Effector memory CD8-positive, alpha-beta T cell (primary cell): ENCODE measurements at regions not wholly inside any gene's neighbourhood (a gene's known extent, or its start where the extent isn't known, plus 50 kb on each side); places are given as distances from the start of the nearest gene placed in this dataset.

Source experiments
- ATAC-seq: fragments of 150-1000 bp; cut with Tn5 transposase; replicated peaks from 2 replicates; pipeline ENCODE4 v1.10.0; 2021; ENCODE audit warnings: mild to moderate bottlenecking, moderate library complexity
- DNase-seq, 3 experiments: peaks; one replicate each; pipeline ENCODE4 v3.0.0; 2021
- H3K27ac Mint-ChIP-seq, 2 donors: one replicate each; pipeline ENCODE4 v1.8.0; 2022; ENCODE audit warnings: mild to moderate bottlenecking in 2 of 2, mixed read lengths in 2 of 2, moderate library complexity in 2 of 2
- H3K27me3 Mint-ChIP-seq, 2 donors: one replicate each; pipeline ENCODE4 v1.8.0; 2022; ENCODE audit warnings: mixed read lengths in 2 of 2
- H3K36me3 Mint-ChIP-seq: one replicate; pipeline ENCODE4 v1.8.0; 2022; ENCODE audit warnings: mild to moderate bottlenecking, moderate library complexity, mixed read lengths; ENCODE audit not compliant: insufficient read depth
- H3K4me1 Mint-ChIP-seq, 2 donors: one replicate each; pipeline ENCODE4 v1.8.0; 2022; ENCODE audit warnings: low read depth in 2 of 2, mixed read lengths in 2 of 2
- H3K4me3 Mint-ChIP-seq, 2 donors: one replicate each; pipeline ENCODE4 v1.8.0; 2022; ENCODE audit warnings: mild to moderate bottlenecking in 2 of 2, mixed read lengths in 2 of 2, moderate library complexity in 2 of 2
- H3K9me3 Mint-ChIP-seq, 2 donors: one replicate each; pipeline ENCODE4 v1.8.0; 2022; ENCODE audit warnings: mixed read lengths in 2 of 2

GRCh38 chr15:100725121-100726069 lies 123.0 kb downstream of the ASB7 start:
- peaks cover 10 to 26% of the 10 kb centered on the region in 2 donors for H3K27me3 Mint-ChIP-seq
- ATAC-seq (no peak), DNase-seq (no peak)
- H3K4me1 Mint-ChIP-seq, result no peaks in the 10 kb centered on the region
- no peaks in the 10 kb centered on the region for H3K9me3 Mint-ChIP-seq
- H3K27ac Mint-ChIP-seq, result no peak overlapping the region
- peaks cover 3% of the 10 kb centered on the region for H3K36me3 Mint-ChIP-seq
- no peak overlapping the region for H3K4me3 Mint-ChIP-seq

DNA sequence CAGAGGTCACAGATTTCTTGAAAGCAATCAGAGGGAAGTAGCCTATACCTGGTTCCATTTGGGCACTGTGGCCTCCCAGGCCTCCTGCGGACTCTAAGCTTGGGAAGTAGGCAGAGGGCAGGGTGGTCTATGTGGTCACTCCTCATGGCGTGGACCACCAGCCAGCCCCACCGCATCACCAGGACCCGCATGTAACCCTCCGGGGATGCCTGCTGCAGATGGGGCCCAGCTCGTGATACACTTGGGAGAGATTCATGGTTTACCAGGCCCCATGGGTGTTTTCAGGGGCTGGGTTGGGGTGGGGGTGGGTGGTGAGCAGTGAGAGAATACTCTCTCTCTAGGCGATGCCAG lies 123.7 kb downstream of the ASB7 start:
- ATAC-seq (no peak), DNase-seq (no peak)
- Mint-ChIP-seq H3K4me1 (no peaks in the 10 kb centered on the region), H3K27ac (no peak overlapping the region), H3K4me3 (no peak overlapping the region), H3K27me3 (peaks cover 15 to 27% of the 10 kb centered on the region in 2 donors), H3K36me3 (peaks cover 3% of the 10 kb centered on the region), H3K9me3 (no peaks in the 10 kb centered on the region)

DNA sequence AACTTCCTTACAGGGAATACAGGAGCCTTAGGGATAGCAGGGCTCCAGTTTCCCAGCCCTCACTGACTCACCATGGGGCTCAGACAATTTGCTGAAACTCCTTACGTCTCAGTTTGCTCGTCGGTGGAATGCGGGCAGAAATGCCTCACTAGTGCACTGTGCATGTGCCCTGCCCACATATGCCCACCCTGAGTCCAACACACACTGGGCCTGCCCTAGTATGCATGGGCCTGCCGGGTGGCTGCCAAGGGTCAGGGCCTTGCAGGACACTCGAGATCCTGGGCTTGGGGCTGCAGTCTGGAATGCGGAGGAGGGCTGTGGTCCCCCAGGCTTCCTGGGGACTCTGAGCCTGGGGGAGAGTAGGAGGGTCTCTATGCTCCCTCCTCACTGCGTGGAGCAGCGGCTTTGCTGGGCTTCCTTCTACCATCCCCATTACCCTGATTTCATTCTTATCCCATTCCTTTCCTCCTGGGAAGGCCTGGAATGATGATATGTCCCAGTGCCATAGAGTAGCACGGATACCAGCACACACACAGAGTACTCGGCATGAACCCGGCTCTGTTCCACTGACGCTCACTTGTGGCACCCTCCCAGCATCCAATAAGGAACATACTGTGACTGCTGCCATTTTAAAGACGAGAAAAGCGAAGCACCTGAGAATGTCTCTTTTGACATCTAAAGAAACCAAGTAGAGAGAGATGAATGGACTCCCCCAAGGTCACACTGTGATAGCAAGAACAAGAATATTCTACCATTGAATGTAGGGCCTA lies 124.2 kb downstream of the ASB7 start:
- Mint-ChIP-seq H3K4me1 (no peaks in the 10 kb centered on the region), H3K9me3 (no peaks in the 10 kb centered on the region), H3K27me3 (peaks cover 15 to 29% of the 10 kb centered on the region in 2 donors), H3K36me3 (peaks cover 3% of the 10 kb centered on the region), H3K4me3 (no peak overlapping the region), H3K27ac (no peak overlapping the region)
- no peak for ATAC-seq
- DNase-seq, result no peak

GRCh38 chr15:100727291-100727851 lies 125.0 kb downstream of the ASB7 start:
- Mint-ChIP-seq H3K36me3 (peaks cover 3% of the 10 kb centered on the region), H3K4me1 (no peaks in the 10 kb centered on the region), H3K4me3 (no peak overlapping the region), H3K27me3 (peaks cover 15 to 33% of the 10 kb centered on the region in 2 donors), H3K9me3 (no peaks in the 10 kb centered on the region), H3K27ac (no peak overlapping the region)
- no peak for DNase-seq
- no peak for ATAC-seq

- H3K4me1 Mint-ChIP-seq, result no peaks in the 10 kb centered on the region
- DNase-seq, result no peak
- no peak for ATAC-seq
- H3K36me3 Mint-ChIP-seq, result peaks cover 3% of the 10 kb centered on the region
- no peak overlapping the region for H3K4me3 Mint-ChIP-seq
- peaks cover 6 to 36% of the 10 kb centered on the region in 2 donors for H3K27me3 Mint-ChIP-seq
- H3K9me3 Mint-ChIP-seq, result no peaks in the 10 kb centered on the region
- H3K27ac Mint-ChIP-seq, result no peak overlapping the region
Observed at GRCh38 chr15:100728371-100729201, 126.2 kb downstream of the ASB7 start.

DNA sequence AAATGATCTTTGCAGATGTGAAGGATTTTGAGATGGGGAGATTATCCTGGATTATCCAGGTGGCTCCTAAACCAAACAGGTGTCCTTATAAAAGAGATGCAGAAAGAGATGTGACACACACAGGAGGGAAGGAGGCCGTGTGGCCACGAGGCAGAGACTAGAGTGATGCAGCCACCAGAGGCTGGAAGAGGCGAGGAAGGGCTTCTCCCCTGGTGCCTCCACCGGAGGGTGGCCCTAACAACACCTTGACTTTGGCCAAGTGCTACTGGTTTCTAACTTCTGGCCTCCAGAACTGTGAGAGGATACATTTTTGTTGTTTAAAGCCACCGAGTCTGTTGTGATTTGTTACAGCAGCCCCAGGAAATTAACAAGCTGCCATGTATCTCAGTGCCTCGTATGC lies 127.1 kb downstream of the ASB7 start:
- no peak for ATAC-seq
- Mint-ChIP-seq H3K4me1 (no peaks in the 10 kb centered on the region), H3K27me3 (peaks cover 12 to 38% of the 10 kb centered on the region in 2 donors), H3K27ac (no peak overlapping the region), H3K36me3 (peaks cover 3% of the 10 kb centered on the region), H3K4me3 (no peak overlapping the region), H3K9me3 (peaks cover 1 to 7% of the 10 kb centered on the region in 2 donors)
- DNase-seq, result no peak

DNA sequence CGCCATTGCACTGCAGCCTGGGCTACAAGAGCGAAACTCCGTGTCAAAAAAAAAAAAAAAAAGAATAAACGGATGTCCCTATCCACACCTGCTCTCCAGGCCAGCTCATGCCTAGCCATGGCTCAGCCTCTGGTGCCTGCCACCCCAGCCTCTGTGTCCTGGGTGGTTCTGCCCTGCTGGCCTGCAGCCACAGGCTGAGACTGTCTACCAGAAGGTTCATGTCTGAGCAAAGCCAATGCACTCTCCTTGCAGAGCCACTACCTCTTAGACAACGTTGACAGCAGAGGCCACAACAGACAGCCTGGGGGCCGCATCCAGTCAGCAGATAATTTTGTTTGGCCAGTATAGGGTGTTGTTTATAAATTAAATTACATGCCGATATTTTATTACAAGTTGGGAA lies 127.7 kb downstream of the ASB7 start:
- ATAC-seq (no peak), DNase-seq (no peak)
- no peaks in the 10 kb centered on the region for H3K4me1 Mint-ChIP-seq
- no peak overlapping the region for H3K4me3 Mint-ChIP-seq
- H3K27ac Mint-ChIP-seq, result no peak overlapping the region
- peaks cover 3% of the 10 kb centered on the region for H3K36me3 Mint-ChIP-seq
- peaks cover 19 to 45% of the 10 kb centered on the region in 2 donors for H3K27me3 Mint-ChIP-seq
- peaks cover 1 to 7% of the 10 kb centered on the region in 2 donors for H3K9me3 Mint-ChIP-seq

DNA sequence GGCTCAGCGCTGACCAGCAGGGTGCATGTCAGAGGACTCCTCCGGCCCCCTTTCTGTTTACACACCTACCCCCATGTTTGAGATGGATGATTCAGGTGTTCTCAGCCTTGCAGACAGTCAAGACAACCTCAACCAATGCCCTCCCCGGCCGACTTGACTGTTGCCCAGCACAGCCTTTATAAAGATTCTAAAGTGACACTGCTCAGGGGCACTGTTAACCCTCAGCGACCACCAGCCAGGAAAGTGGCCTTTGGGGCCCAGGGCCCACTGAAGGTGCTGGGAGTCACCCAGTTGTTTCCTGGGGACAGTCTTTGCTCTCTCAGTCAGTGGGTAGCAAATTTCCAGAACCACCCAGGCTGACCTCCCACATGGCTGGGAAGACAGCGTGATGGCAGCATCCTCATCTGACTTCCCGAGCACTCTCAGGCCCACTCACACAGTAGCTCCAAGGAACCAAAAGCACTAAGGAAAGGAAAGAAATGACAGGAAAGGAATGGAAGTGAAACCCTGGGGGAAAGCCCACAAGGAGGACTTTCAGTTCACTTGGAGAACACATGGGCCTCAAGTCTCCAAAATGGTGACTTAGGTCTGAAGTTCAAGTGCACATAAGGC lies 128.4 kb downstream of the ASB7 start:
- H3K27me3 Mint-ChIP-seq, result peaks cover 19 to 51% of the 10 kb centered on the region in 2 donors
- no peak for ATAC-seq
- H3K27ac Mint-ChIP-seq, result no peak overlapping the region
- H3K36me3 Mint-ChIP-seq, result peaks cover 3% of the 10 kb centered on the region
- no peak overlapping the region for H3K4me3 Mint-ChIP-seq
- peaks cover 1 to 7% of the 10 kb centered on the region in 2 donors for H3K9me3 Mint-ChIP-seq
- DNase-seq, result no peak
- no peaks in the 10 kb centered on the region for H3K4me1 Mint-ChIP-seq

DNA sequence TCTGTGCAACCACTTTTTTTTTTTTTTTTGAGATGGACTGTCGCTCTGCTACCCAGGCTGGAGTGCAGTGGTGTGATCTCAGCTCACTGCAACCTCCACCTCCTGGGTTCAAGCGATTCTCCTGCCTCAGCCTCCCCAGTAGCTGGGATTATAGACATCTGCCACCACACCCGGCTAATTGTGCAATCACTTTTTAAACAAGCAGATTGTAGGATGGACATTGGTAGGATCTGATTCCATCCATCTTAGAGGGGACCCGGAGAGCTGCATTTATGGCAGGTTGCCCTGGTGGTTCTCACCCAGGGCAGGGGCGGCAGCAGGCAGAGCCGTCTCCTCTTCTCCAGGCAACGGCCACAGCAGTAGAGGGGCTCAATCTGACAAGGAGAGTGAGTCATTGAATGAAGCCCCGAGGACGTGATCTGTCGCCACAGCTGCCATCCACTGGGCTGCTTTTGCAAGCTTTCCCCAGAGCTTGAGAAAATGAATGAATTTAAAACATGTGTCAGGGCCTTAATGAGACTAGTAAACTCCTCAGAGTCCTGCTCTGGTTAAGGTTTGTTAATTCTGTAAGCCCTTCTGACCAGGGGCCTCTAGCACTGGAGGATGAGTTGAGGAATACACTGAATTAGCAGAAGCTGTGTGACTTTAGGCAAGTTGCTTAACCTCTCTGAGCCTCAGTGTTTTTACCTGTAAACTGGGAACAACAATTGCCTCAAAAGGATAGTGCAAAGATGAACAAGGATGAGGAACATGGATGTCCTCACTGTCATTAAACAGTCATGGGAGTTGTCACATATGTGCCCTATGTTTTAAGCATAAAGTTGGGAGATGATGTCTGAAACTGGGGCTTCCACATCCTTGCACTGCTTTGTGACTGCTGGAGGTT lies 129.1 kb downstream of the ASB7 start:
- no peak overlapping the region for H3K27ac Mint-ChIP-seq
- ATAC-seq (no peak), DNase-seq (no peak)
- H3K9me3 Mint-ChIP-seq, result peaks cover 1 to 7% of the 10 kb centered on the region in 2 donors
- H3K27me3 Mint-ChIP-seq, result peaks cover 19 to 58% of the 10 kb centered on the region in 2 donors
- H3K4me3 Mint-ChIP-seq, result no peak overlapping the region
- H3K4me1 Mint-ChIP-seq, result no peaks in the 10 kb centered on the region
- peaks cover 3% of the 10 kb centered on the region for H3K36me3 Mint-ChIP-seq

- Mint-ChIP-seq H3K4me1 (no peaks in the 10 kb centered on the region), H3K27ac (no peak overlapping the region), H3K27me3 (peaks cover 19 to 57% of the 10 kb centered on the region in 2 donors), H3K9me3 (peaks cover 1 to 7% of the 10 kb centered on the region in 2 donors), H3K36me3 (peaks cover 3% of the 10 kb centered on the region), H3K4me3 (no peak overlapping the region)
- ATAC-seq, result no peak
- DNase-seq, result no peak
Observed at GRCh38 chr15:100732211-100733055, 130.0 kb downstream of the ASB7 start.

DNA sequence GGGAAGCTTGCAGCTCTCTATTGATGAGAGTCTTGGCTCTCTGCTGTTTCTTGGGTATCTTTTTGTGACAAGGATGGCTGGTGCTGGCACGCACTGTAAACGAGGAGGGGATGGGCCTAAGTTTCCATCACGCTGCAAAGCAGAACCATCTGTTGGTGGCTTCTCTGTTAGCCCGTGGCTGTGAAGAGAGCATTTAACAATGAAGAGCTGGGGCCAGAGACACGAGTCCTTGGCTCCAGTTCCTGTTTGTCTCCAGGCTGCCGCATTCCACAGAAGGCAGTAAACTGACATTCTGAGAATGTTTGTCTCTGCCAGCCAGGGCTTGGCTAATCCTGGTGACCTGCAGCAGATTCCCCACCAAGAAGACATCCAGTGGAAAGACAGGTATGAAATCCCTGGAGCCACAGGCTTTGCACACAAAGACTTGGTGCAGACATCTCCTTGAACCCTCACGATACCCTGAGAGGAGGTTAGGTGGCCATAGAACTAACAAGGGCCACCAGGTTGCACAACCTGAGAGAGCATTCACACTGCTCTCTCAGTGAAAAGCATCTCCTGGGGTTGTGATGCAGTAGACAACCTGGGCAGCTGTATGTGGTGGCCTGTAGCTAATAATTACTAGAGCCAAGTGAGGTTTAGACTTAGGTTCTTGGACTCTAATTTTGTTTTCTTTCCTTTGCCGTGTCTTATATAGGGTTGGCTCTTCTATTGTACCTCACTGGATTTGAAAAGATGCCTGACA lies 130.9 kb downstream of the ASB7 start:
- H3K4me1 Mint-ChIP-seq, result no peaks in the 10 kb centered on the region
- H3K27ac Mint-ChIP-seq, result no peak overlapping the region
- ATAC-seq (no peak), DNase-seq (no peak)
- H3K9me3 Mint-ChIP-seq, result peaks cover 1 to 7% of the 10 kb centered on the region in 2 donors
- H3K36me3 Mint-ChIP-seq, result peaks cover 3% of the 10 kb centered on the region
- peaks cover 19 to 52% of the 10 kb centered on the region in 2 donors for H3K27me3 Mint-ChIP-seq
- H3K4me3 Mint-ChIP-seq, result no peak overlapping the region
